Hepatocyte (in vitro differentiated cells): ENCODE measurements at regions not wholly inside any gene's neighbourhood (a gene's known extent, or its start where the extent isn't known, plus 50 kb on each side); places are given as distances from the start of the nearest gene placed in this dataset.

Experiments
- EZH2phosphoT487 ChIP-seq: fragments of 200-600 bp; sonication (generic); IDR thresholded peaks from one replicate; pipeline ENCODE4 v1.6.1; 2018; ENCODE audit warnings: antibody characterized with exemption, mild to moderate bottlenecking, low read depth, moderate library complexity; ENCODE audit not compliant: unreplicated experiment, severe bottlenecking
- TF ChIP-seq, protein P1 (sequence below): fragments of 200-600 bp; sonication (generic); IDR thresholded peaks from 2 replicates; pipeline ENCODE4 v1.5.1; 2016; ENCODE audit warnings: antibody characterized with exemption, mild to moderate bottlenecking; ENCODE audit not compliant: poor library complexity

DNA sequence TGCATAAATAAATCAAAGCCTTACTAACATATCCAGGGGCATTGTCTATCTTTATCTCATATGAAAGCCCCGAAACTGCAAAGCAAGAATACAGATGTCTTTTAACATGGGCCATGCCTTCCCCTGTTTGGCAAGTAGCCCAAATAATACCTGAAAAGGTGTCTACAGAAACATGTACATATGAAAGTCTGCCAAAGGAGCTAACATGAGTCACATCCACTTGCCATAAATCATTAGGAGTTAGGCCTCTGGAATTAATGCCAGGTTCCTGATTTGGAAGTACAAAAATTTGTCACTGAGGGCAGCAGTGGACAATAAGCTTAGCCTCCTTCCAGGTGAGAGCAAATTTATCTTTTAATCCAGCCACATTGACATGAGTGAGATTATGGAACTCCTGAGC is 85.5 kb upstream of the PGR start:
- no peak for TF ChIP-seq EZH2phosphoT487
- TF ChIP-seq, protein P1, sequence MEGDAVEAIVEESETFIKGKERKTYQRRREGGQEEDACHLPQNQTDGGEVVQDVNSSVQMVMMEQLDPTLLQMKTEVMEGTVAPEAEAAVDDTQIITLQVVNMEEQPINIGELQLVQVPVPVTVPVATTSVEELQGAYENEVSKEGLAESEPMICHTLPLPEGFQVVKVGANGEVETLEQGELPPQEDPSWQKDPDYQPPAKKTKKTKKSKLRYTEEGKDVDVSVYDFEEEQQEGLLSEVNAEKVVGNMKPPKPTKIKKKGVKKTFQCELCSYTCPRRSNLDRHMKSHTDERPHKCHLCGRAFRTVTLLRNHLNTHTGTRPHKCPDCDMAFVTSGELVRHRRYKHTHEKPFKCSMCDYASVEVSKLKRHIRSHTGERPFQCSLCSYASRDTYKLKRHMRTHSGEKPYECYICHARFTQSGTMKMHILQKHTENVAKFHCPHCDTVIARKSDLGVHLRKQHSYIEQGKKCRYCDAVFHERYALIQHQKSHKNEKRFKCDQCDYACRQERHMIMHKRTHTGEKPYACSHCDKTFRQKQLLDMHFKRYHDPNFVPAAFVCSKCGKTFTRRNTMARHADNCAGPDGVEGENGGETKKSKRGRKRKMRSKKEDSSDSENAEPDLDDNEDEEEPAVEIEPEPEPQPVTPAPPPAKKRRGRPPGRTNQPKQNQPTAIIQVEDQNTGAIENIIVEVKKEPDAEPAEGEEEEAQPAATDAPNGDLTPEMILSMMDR = no peak
